B cell (primary cell): ENCODE measurements at regions not wholly inside any gene's neighbourhood (a gene's known extent, or its start where the extent isn't known, plus 50 kb on each side); places are given as distances from the start of the nearest gene placed in this dataset.

ENCODE experiments used
- ATAC-seq: fragments of 200-7000 bp; cut with Tn5 transposase; one replicate; pipeline ENCODE4 v1.10.0; 2021; ENCODE audit warnings: low read depth, mild to moderate bottlenecking, moderate number of reproducible peaks, moderate library complexity
- CTCF ChIA-PET: fragments of 350-600 bp; sonication (Branson Sonifier 250); formaldehyde crosslinking; loops from one replicate; lab custom pipeline; 2021; ENCODE audit warnings: antibody characterized with exemption, inconsistent platforms; lab: Charles Lee
- POLR2A ChIA-PET: fragments of 350-600 bp; sonication (Branson Sonifier 250); formaldehyde crosslinking; loops from one replicate; lab custom pipeline; 2021; ENCODE audit warnings: antibody characterized with exemption; lab: Charles Lee
- DNase-seq: peaks from one replicate; pipeline ENCODE4 v3.0.0; 2013
- H2AFZ ChIP-seq: 2 replicates; pipeline ENCODE4 v1.6.1; 2012; ENCODE audit warnings: mild to moderate bottlenecking, low read depth, low read length; ENCODE audit not compliant: insufficient read depth, poor library complexity, severe bottlenecking
- H3K27ac ChIP-seq, 2 donors: 1 replicate in 1 of 2; 2 replicates in 1 of 2; pipeline ENCODE4 v1.5.1; 2012 to 2013; ENCODE audit warnings: low read length in 2 of 2, mild to moderate bottlenecking in 2 of 2, moderate library complexity in 1 of 2
- H3K27me3 ChIP-seq, 4 experiments: fragments of 200-600 bp in 1 of 4; sonication (generic) in 1 of 4; replicated peaks in 1 of 4; 1 replicate in 2 of 4; 2 replicates in 2 of 4; pipeline versions ENCODE4 v1.6.1 to v1.7.0; 2013 to 2016; ENCODE audit warnings: low read length in 3 of 4, mild to moderate bottlenecking in 2 of 4, mixed read lengths in 1 of 4, moderate library complexity in 1 of 4; ENCODE audit not compliant: insufficient read depth in 4 of 4, control insufficient read depth in 3 of 4; ENCODE audit errors: control extremely low read depth in 1 of 4
- H3K36me3 ChIP-seq, 2 experiments: replicated peaks in 1 of 2; 1 replicate in 1 of 2; 2 replicates in 1 of 2; pipeline versions ENCODE4 v1.6.1 to v1.7.1; 2013; ENCODE audit warnings: low read length in 1 of 2; ENCODE audit not compliant: insufficient read depth in 2 of 2, control insufficient read depth in 1 of 2; ENCODE audit errors: control extremely low read depth in 1 of 2, extremely low read depth in 1 of 2
- H3K4me1 ChIP-seq, 2 donors: fragments of 200-600 bp in 1 of 2; sonication (generic) in 1 of 2; 1 replicate in 1 of 2; 2 replicates in 1 of 2; pipeline versions ENCODE4 v1.5.1 to v1.6.1; 2013 to 2017; ENCODE audit warnings: low read length in 2 of 2; ENCODE audit not compliant: control insufficient read depth in 2 of 2, insufficient read depth in 2 of 2
- H3K4me2 ChIP-seq: replicated peaks from 2 replicates; pipeline ENCODE3; 2012; ENCODE audit warnings: mild to moderate bottlenecking, low read depth, low read length; ENCODE audit not compliant: poor library complexity, severe bottlenecking
- H3K4me3 ChIP-seq, 5 experiments: fragments of 200-600 bp in 1 of 5; sonication (generic) in 1 of 5; 1 replicate in 3 of 5; 2 replicates in 2 of 5; pipeline versions ENCODE4 v1.5.1 to v1.7.0; 2011 to 2016; ENCODE audit warnings: low read length in 4 of 5, mild to moderate bottlenecking in 4 of 5, low read depth in 2 of 5, control low read depth in 1 of 5, moderate library complexity in 1 of 5; ENCODE audit not compliant: insufficient read depth in 1 of 5; ENCODE audit errors: control extremely low read depth in 1 of 5, extremely low read depth in 1 of 5
- H3K79me2 ChIP-seq: fragments of 200-600 bp; sonication (generic); one replicate; pipeline ENCODE4 v1.6.0; 2016; ENCODE audit warnings: low read length; ENCODE audit not compliant: control insufficient read depth, insufficient read depth
- H3K9ac ChIP-seq: fragments of 200-600 bp; sonication (generic); 2 replicates; pipeline ENCODE4 v1.6.1; 2017; ENCODE audit warnings: mild to moderate bottlenecking, low read length, moderate library complexity
- H3K9me3 ChIP-seq, 3 donors: one replicate each; pipeline versions ENCODE4 v1.6.1 to v1.7.1; 2013; ENCODE audit warnings: low read length in 2 of 3; ENCODE audit not compliant: control insufficient read depth in 2 of 3, insufficient read depth in 1 of 3; ENCODE audit errors: control extremely low read depth in 1 of 3
- H4K20me1 ChIP-seq: 2 replicates; pipeline ENCODE4 v1.6.0; 2012; ENCODE audit warnings: mild to moderate bottlenecking, low read length; ENCODE audit not compliant: insufficient read depth, control insufficient read depth, poor library complexity, severe bottlenecking
- H3K27ac Mint-ChIP-seq: one replicate; pipeline ENCODE4 v1.8.0; 2021; ENCODE audit warnings: mixed read lengths
- H3K27me3 Mint-ChIP-seq: one replicate; pipeline ENCODE4 v1.8.0; 2021; ENCODE audit warnings: mixed read lengths
- H3K4me1 Mint-ChIP-seq: one replicate; pipeline ENCODE4 v1.8.0; 2021; ENCODE audit warnings: mixed read lengths
- H3K4me3 Mint-ChIP-seq: one replicate; pipeline ENCODE4 v1.8.0; 2021; ENCODE audit warnings: mixed read lengths
- H3K9me3 Mint-ChIP-seq: one replicate; pipeline ENCODE4 v1.8.0; 2022; ENCODE audit warnings: mixed read lengths; ENCODE audit not compliant: insufficient read depth
- EZH2 ChIP-seq: IDR thresholded peaks from 2 replicates; pipeline ENCODE4 v1.6.1; 2012; ENCODE audit warnings: borderline replicate concordance, low read depth, mild to moderate bottlenecking, moderate library complexity, low read length; ENCODE audit not compliant: insufficient read depth, poor library complexity, severe bottlenecking
- WGBS: methylation state at CpG from one replicate; pipeline ENCODE4 v1.1.5; 2013; ENCODE audit warnings: missing lambda C conversion rate; ENCODE audit not compliant: insufficient coverage; 5-methylcytosine and 5-hydroxymethylcytosine counted together
- intact Hi-C: fragments of 100-400 bp; cut with micrococcal nuclease; formaldehyde crosslinking; loops from one replicate; pipeline ENCODE4 v1.10.0; 2022
- TF ChIP-seq, protein P1 (sequence below): fragments of 200-600 bp; IDR thresholded peaks from one replicate; pipeline ENCODE4 v1.8.0; 2022; ENCODE audit warnings: antibody characterized with exemption, mild to moderate bottlenecking

DNA sequence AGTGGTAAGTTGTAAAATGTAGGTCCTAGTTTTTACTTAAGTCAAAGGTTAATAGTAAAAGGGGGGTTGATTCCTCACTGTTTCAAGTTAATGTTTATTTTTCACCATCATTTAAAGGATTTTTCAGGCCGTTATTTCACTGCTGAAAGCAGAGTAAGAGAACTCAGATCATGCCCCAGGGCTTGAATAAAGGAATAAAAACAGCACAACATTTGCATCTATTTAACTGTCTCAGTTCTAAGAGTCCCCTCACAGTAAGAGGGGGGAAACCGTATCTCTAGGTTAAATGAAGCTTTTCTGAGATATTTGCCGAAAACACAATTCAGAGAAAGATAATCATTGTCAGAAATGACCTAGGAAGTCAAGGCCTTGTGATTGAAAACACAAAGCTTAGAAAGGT, 138.2 kb upstream of the KCTD1 start:
- ChIA-PET POLR2A (no interaction called here), CTCF (no interaction called here)
- Mint-ChIP-seq H3K9me3 (peaks cover 3% of the 10 kb centered on the region), H3K4me3 (no peak overlapping the region), H3K27me3 (no peaks in the 10 kb centered on the region), H3K27ac (no peak overlapping the region), H3K4me1 (no peaks in the 10 kb centered on the region)
- Histone ChIP-seq H3K4me3 (no peak overlapping the region), H3K9ac (no peak overlapping the region), H3K9me3 (peaks cover 0 to 1% (median 0%) of the 10 kb centered on the region in 3 donors), H3K27me3 (no peaks in the 10 kb centered on the region), H3K4me1 (no peaks in the 10 kb centered on the region), H3K36me3 (no peaks in the 10 kb centered on the region), H4K20me1 (no peaks in the 10 kb centered on the region), H3K79me2 (no peaks in the 10 kb centered on the region), H2AFZ (no peak overlapping the region), H3K4me2 (no peak overlapping the region), H3K27ac (no peak overlapping the region)
- TF ChIP-seq EZH2 = no peak
- TF ChIP-seq, protein P1, sequence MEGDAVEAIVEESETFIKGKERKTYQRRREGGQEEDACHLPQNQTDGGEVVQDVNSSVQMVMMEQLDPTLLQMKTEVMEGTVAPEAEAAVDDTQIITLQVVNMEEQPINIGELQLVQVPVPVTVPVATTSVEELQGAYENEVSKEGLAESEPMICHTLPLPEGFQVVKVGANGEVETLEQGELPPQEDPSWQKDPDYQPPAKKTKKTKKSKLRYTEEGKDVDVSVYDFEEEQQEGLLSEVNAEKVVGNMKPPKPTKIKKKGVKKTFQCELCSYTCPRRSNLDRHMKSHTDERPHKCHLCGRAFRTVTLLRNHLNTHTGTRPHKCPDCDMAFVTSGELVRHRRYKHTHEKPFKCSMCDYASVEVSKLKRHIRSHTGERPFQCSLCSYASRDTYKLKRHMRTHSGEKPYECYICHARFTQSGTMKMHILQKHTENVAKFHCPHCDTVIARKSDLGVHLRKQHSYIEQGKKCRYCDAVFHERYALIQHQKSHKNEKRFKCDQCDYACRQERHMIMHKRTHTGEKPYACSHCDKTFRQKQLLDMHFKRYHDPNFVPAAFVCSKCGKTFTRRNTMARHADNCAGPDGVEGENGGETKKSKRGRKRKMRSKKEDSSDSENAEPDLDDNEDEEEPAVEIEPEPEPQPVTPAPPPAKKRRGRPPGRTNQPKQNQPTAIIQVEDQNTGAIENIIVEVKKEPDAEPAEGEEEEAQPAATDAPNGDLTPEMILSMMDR = no peak
- intact Hi-C loops = no loop called here
- ATAC-seq = no peak
- no peak for DNase-seq
- WGBS = no CpG with 5 or more reads among the region's 3 CpGs

DNA sequence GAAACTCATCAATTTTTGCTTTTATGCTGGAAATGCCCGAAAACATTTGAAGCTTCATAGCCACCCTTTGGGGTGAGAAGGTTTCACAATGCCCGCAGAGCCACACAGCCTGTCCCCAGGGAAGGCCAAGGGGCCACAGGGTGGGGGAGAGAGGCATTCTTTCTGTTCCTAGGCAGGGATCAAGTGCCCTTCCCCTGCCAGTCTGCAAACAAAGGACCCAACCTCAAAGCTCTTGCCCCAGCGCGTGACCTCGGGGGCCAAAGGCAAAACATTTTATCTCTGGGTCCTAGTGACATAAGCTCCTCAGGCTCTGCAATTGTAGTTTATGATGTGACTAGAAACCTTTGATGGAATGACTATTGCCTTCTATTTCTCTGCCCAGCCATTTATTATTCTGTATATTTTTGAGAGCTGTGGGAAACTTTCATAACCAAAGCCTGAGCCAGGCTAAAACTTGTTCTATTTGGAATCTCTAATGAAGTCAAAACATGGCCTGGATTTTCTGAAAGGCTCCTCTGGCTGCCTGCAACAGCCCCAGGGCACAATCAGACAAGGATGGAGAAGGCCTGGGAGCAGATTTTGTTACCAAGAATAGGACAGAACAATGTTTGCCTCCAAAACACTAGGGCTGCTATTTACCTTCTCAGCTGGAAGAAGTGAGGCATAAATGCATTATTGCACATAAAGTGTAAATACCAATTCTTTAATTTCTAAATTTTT, 137.2 kb upstream of the KCTD1 start:
- no peak overlapping the region for H3K4me3 ChIP-seq
- no peak overlapping the region for H3K9ac ChIP-seq
- no peak overlapping the region for H3K4me2 ChIP-seq
- intact Hi-C loops = no loop called here
- Mint-ChIP-seq H3K27me3 (no peaks in the 10 kb centered on the region), H3K9me3 (no peaks in the 10 kb centered on the region), H3K4me1 (no peaks in the 10 kb centered on the region), H3K27ac (no peak overlapping the region), H3K4me3 (no peak overlapping the region)
- no peaks in the 10 kb centered on the region for H3K79me2 ChIP-seq
- H3K9me3 ChIP-seq = no peaks in the 10 kb centered on the region
- no peak overlapping the region for H2AFZ ChIP-seq
- no peak for ATAC-seq
- no peak for DNase-seq
- 83% methylated on average over 1 of the region's 5 CpGs for WGBS
- ChIA-PET POLR2A (no interaction called here), CTCF (no interaction called here)
- no peaks in the 10 kb centered on the region for H3K27me3 ChIP-seq
- no peaks in the 10 kb centered on the region for H4K20me1 ChIP-seq
- TF ChIP-seq, protein P1 = no peak
- no peak for TF ChIP-seq EZH2
- no peaks in the 10 kb centered on the region for H3K4me1 ChIP-seq
- no peaks in the 10 kb centered on the region for H3K36me3 ChIP-seq
- H3K27ac ChIP-seq = no peak overlapping the region
